Right atrium auricular region (tissue), 2 donors: ENCODE measurements at regions not wholly inside any gene's neighbourhood (a gene's known extent, or its start where the extent isn't known, plus 50 kb on each side); places are given as distances from the start of the nearest gene placed in this dataset.

Experiments used
- DNase-seq: peaks from one replicate; pipeline ENCODE4 v3.0.0-alpha.2; 2019; ENCODE audit warnings: low spot score
- H3K27ac ChIP-seq, 2 donors: fragments of 200-600 bp; sonication (generic); 1 replicate in 1 of 2; 2 replicates in 1 of 2; pipeline ENCODE4 v1.5.1; 2016 to 2019
- H3K27me3 ChIP-seq, 2 donors: fragments of 200-600 bp; sonication (generic); one replicate each; pipeline versions ENCODE4 v1.5.1 to v1.6.0; 2017 to 2019
- H3K36me3 ChIP-seq: fragments of 200-600 bp; sonication (generic); one replicate; pipeline ENCODE4 v1.5.1; 2016
- H3K4me1 ChIP-seq, 2 donors: fragments of 200-600 bp; sonication (generic); one replicate each; pipeline versions ENCODE4 v1.5.1 to v1.6.0; 2017 to 2019
- H3K4me3 ChIP-seq, 2 donors: fragments of 200-600 bp; sonication (generic); 1 replicate in 1 of 2; 2 replicates in 1 of 2; pipeline ENCODE4 v1.5.1; 2017 to 2019; ENCODE audit warnings: mild to moderate bottlenecking in 1 of 2, moderate library complexity in 1 of 2
- H3K9me3 ChIP-seq, 2 donors: fragments of 200-600 bp; sonication (generic); one replicate each; pipeline ENCODE4 v1.5.1; 2019
- CTCF ChIP-seq, 2 donors: fragments of 200-600 bp; sonication (generic); IDR thresholded peaks; one replicate each; pipeline ENCODE4 v1.5.1; 2019; ENCODE audit warnings: antibody characterized with exemption in 2 of 2

- DNase-seq = peak; percentile 30
- Histone ChIP-seq H3K4me3 (no peak overlapping the region), H3K27ac (no peak overlapping the region), H3K36me3 (no peaks in the 10 kb centered on the region), H3K4me1 (peaks cover 0 to 4% of the 10 kb centered on the region in 2 donors), H3K9me3 (no peaks in the 10 kb centered on the region), H3K27me3 (no peaks in the 10 kb centered on the region)
- no peak for TF ChIP-seq CTCF (IDR thresholded peaks at IDR 0.05)
Observed at GRCh38 chr15:31463521-31464102, 137.0 kb downstream of the KLF13 start.

GRCh38 chr15:31464216-31465082 lies 137.8 kb downstream of the KLF13 start:
- H3K4me1 ChIP-seq = peaks cover 0 to 4% of the 10 kb centered on the region in 2 donors
- TF ChIP-seq CTCF (IDR thresholded peaks at IDR 0.05) = no peak
- peak; percentile 54 for DNase-seq

GRCh38 chr15:31465083-31465955 lies 138.7 kb downstream of the KLF13 start:
- H3K9me3 ChIP-seq = no peaks in the 10 kb centered on the region

More at GRCh38 chr15:31464216-31465082, 137.8 kb downstream of the KLF13 start:
- Histone ChIP-seq H3K27ac (no peak overlapping the region), H3K9me3 (no peaks in the 10 kb centered on the region), H3K36me3 (no peaks in the 10 kb centered on the region), H3K27me3 (no peaks in the 10 kb centered on the region), H3K4me3 (no peak overlapping the region)

GRCh38 chr15:31467361-31467760 lies 140.7 kb downstream of the KLF13 start:
- peak; percentile 43 for DNase-seq
- H3K36me3 ChIP-seq = no peaks in the 10 kb centered on the region
- H3K27ac ChIP-seq = no peak overlapping the region
- H3K9me3 ChIP-seq = no peaks in the 10 kb centered on the region
- H3K4me1 ChIP-seq = peaks cover 0 to 5% of the 10 kb centered on the region in 2 donors
- no peaks in the 10 kb centered on the region for H3K27me3 ChIP-seq
- TF ChIP-seq CTCF (IDR thresholded peaks at IDR 0.05) = no peak
- H3K4me3 ChIP-seq = no peak overlapping the region

More at GRCh38 chr15:31465083-31465955, 138.7 kb downstream of the KLF13 start:
- peak; percentile 46 for DNase-seq
- H3K36me3 ChIP-seq = no peaks in the 10 kb centered on the region
- no peak overlapping the region for H3K27ac ChIP-seq
- no peak for TF ChIP-seq CTCF (IDR thresholded peaks at IDR 0.05)
- no peaks in the 10 kb centered on the region for H3K27me3 ChIP-seq
- no peak overlapping the region for H3K4me3 ChIP-seq
- H3K4me1 ChIP-seq = peaks cover 0 to 4% of the 10 kb centered on the region in 2 donors

GRCh38 chr15:31468911-31469785 lies 142.5 kb downstream of the KLF13 start:
- peaks cover 0 to 18% of the 10 kb centered on the region in 2 donors for H3K4me1 ChIP-seq
- H3K27ac ChIP-seq = no peak overlapping the region
- no peaks in the 10 kb centered on the region for H3K9me3 ChIP-seq
- no peaks in the 10 kb centered on the region for H3K36me3 ChIP-seq
- peak; percentile 11 for DNase-seq
- no peaks in the 10 kb centered on the region for H3K27me3 ChIP-seq
- H3K4me3 ChIP-seq = no peak overlapping the region
- TF ChIP-seq CTCF (IDR thresholded peaks at IDR 0.05) = no peak
